NT2/D1 (cell line): ENCODE measurements at regions not wholly inside any gene's neighbourhood (a gene's known extent, or its start where the extent isn't known, plus 50 kb on each side); places are given as distances from the start of the nearest gene placed in this dataset.

Experiments used
- YY1 ChIP-seq: IDR thresholded peaks from 2 replicates; pipeline ENCODE4 v1.6.1; 2011; ENCODE audit not compliant: insufficient read length, insufficient read depth
- ZNF274 ChIP-seq: IDR thresholded peaks from 2 replicates; pipeline ENCODE4 v1.6.1; 2011; ENCODE audit warnings: mild to moderate bottlenecking, low read depth, low read length

DNA sequence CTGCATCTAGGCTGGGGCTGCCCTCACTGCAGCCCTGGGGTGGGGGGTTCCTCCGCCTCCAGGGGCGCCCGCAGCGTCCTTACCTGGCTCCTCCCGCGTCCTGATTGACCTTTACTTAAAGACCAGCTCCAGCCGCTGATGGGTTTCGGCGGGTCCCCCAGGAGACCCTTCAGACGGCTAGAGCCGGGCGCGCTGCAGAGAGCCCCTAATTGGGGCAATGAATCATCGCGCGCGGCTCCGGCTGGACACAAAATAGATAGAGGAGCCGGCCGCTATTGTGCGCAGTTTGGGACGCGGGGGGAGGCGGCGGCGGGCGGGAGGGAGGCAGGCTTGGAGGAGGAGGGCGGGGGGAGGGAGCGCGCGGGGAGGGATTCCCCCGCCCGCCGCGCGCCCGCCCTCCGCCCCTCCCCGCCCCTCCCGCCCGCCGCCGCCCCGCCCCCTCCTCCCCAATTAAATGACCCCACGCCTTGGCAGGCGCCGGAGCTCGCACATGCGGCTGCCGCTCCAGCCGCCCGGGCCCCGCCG lies 56.5 kb upstream of the CIBAR2 start:
- no peak for TF ChIP-seq ZNF274
- TF ChIP-seq YY1 = no peak
